HepG2 (cell line): ENCODE measurements at regions not wholly inside any gene's neighbourhood (a gene's known extent, or its start where the extent isn't known, plus 50 kb on each side); places are given as distances from the start of the nearest gene placed in this dataset.

Source experiments
- ARID2 ChIP-seq: sonication (generic); formaldehyde crosslinking; IDR thresholded peaks from 2 replicates; pipeline ENCODE4 v1.8.1; 2022; ENCODE audit warnings: mild to moderate bottlenecking, missing genetic modification reagents, borderline replicate concordance
- BRF2 ChIP-seq: sonication (generic); formaldehyde crosslinking; IDR thresholded peaks from 2 replicates; pipeline ENCODE4 v1.8.1; 2022; ENCODE audit warnings: mild to moderate bottlenecking, missing genetic modification reagents
- KDM3A ChIP-seq: IDR thresholded peaks from 2 replicates; pipeline ENCODE4 v1.6.1; 2018; ENCODE audit warnings: low read depth, missing compliant biosample characterization
- KLF12 ChIP-seq: sonication (generic); formaldehyde crosslinking; IDR thresholded peaks from 2 replicates; pipeline ENCODE4 v1.4.0; 2020; ENCODE audit warnings: missing genetic modification reagents, borderline replicate concordance
- KMT2B ChIP-seq: IDR thresholded peaks from 2 replicates; pipeline ENCODE4 v1.6.1; 2016; ENCODE audit warnings: missing genetic modification reagents, missing compliant biosample characterization
- MXD3 ChIP-seq: IDR thresholded peaks from 2 replicates; pipeline ENCODE4 v1.6.1; 2016; ENCODE audit warnings: mild to moderate bottlenecking, missing biosample characterization, missing genetic modification reagents
- NFKB2 ChIP-seq: sonication (generic); formaldehyde crosslinking; IDR thresholded peaks from 2 replicates; pipeline ENCODE4 v1.4.0; 2020; ENCODE audit warnings: missing genetic modification reagents, borderline replicate concordance
- POGK ChIP-seq: sonication (generic); formaldehyde crosslinking; conservative IDR thresholded peaks from 2 replicates; pipeline ENCODE4 v1.8.0; 2022; ENCODE audit warnings: mild to moderate bottlenecking, moderate library complexity, missing genetic modification reagents
- REL ChIP-seq: sonication (generic); formaldehyde crosslinking; conservative IDR thresholded peaks from 2 replicates; pipeline ENCODE4 v1.8.0; 2022; ENCODE audit warnings: mild to moderate bottlenecking, missing genetic modification reagents, moderate library complexity
- SP4 ChIP-seq: sonication (generic); formaldehyde crosslinking; IDR thresholded peaks from 2 replicates; pipeline ENCODE4 v1.8.1; 2023; ENCODE audit warnings: mild to moderate bottlenecking, missing genetic modification reagents
- SRY ChIP-seq: sonication (generic); formaldehyde crosslinking; IDR thresholded peaks from 2 replicates; pipeline ENCODE4 v1.8.0; 2022; ENCODE audit warnings: mild to moderate bottlenecking, missing genetic modification reagents
- ZBTB10 ChIP-seq: sonication (generic); formaldehyde crosslinking; IDR thresholded peaks from 2 replicates; pipeline ENCODE4 v1.4.0; 2020; ENCODE audit warnings: missing genetic modification reagents, borderline replicate concordance
- ZNF10 ChIP-seq: sonication (generic); formaldehyde crosslinking; IDR thresholded peaks from 2 replicates; pipeline ENCODE4 v1.4.0; 2020; ENCODE audit warnings: mild to moderate bottlenecking, low read depth, missing genetic modification reagents, borderline replicate concordance
- ZNF704 ChIP-seq: sonication (generic); formaldehyde crosslinking; IDR thresholded peaks from 2 replicates; pipeline ENCODE4 v1.8.1; 2023; ENCODE audit warnings: mild to moderate bottlenecking, inconsistent platforms, moderate library complexity, missing genetic modification reagents, borderline replicate concordance
- ZNF800 ChIP-seq: sonication (generic); formaldehyde crosslinking; IDR thresholded peaks from 2 replicates; pipeline ENCODE4 v1.4.0; 2020; ENCODE audit warnings: missing genetic modification reagents

- TF ChIP-seq ARID2 (CRISPR knock-in tag) (0 out of 2 replicates have a peak, but pooled peaks have one; percentile 36), SRY (CRISPR knock-in tag) (0 out of 2 replicates have a peak, but pooled peaks have one; percentile 54), BRF2 (peak; percentile 52; the same call in 1 of the 2 replicates), NFKB2 (peak; percentile 81; the same call in 1 of the 2 replicates), KLF12 (CRISPR knock-in tag) (peak; percentile 80; the same call in 1 of the 2 replicates), POGK (CRISPR knock-in tag) (0 out of 2 replicates have a peak, but pooled peaks have one; percentile 25), ZNF10 (no peak), SP4 (0 out of 2 replicates have a peak, but pooled peaks have one; percentile 17), REL (CRISPR knock-in tag) (0 out of 2 replicates have a peak, but pooled peaks have one; percentile 61), ZNF800 (CRISPR knock-in tag) (peak; percentile 88), KMT2B (CRISPR knock-in tag) (0 out of 2 replicates have a peak, but pooled peaks have one; percentile 20), MXD3 (CRISPR knock-in tag) (peak; percentile 50; the same call in 1 of the 2 replicates), ZNF704 (CRISPR knock-in tag) (0 out of 2 replicates have a peak, but pooled peaks have one; percentile 66), KDM3A (CRISPR knock-in tag) (0 out of 2 replicates have a peak, but pooled peaks have one; percentile 38), ZBTB10 (CRISPR knock-in tag) (peak; percentile 56; the same call in 1 of the 2 replicates)
Observed at GRCh38 chr3:174440741-174441587, 418.2 kb upstream of the NAALADL2 start (continued).
